22Rv1 (cell line): ENCODE measurements at regions not wholly inside any gene's neighbourhood (a gene's known extent, or its start where the extent isn't known, plus 50 kb on each side); places are given as distances from the start of the nearest gene placed in this dataset.

ENCODE experiments used
- CTCF ChIP-seq: fragments of 450-650 bp; IDR thresholded peaks from 2 replicates; pipeline ENCODE4 v1.5.1; 2017; ENCODE audit warnings: mild to moderate bottlenecking
- ZFX ChIP-seq: fragments of 450-650 bp; IDR thresholded peaks from 2 replicates; pipeline ENCODE4 v1.6.1; 2017; ENCODE audit warnings: antibody characterized with exemption, borderline replicate concordance

GRCh38 chr7:68978710-68979109 is 619.6 kb upstream of the AUTS2 start:
- TF ChIP-seq CTCF = no peak
- no peak for TF ChIP-seq ZFX
